ENCODE measurements at regions not wholly inside any gene's neighbourhood (a gene's known extent, or its start where the extent isn't known, plus 50 kb on each side); places are given as distances from the start of the nearest gene placed in this dataset.

DNA sequence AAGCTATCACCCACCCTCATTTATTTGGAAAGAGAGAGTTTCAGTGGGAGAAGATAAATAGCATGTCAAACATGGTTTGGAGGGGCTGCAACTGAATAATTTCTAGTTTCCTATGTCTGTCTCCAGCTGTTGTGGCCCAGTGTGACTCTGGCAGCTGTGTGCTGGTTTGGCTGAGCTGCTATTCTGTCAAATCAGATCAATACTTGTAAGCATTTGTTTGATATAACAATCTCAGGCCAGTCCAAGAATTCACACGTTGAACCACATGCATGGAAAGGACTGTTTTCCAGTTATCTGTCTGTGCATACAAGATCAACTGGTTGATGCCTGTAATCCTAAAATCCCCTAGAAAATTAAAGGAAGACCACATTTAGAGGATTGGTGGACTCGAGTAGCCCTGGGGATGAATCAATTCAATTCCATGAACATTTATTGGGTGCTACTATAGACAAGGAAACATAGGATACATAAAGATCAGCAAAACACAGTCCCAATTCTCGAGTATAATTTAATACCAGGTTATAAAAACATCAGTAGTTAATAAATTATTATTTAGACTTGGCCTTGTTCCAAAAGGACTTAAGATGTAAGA is 209.0 kb upstream of the PARD3B start:
- H3K4me3 ChIP-seq (ENCODE audit: low read depth in 1 of 2, low read length in 2 of 2): no peak overlapping the region
- no peaks in the 10 kb centered on the region for H3K9me3 ChIP-seq (ENCODE audit: low read length)
- H3K27me3 ChIP-seq (ENCODE audit: control insufficient read depth in 1 of 2, insufficient read depth in 2 of 2, low read length in 2 of 2): no peaks in the 10 kb centered on the region
- H3K4me1 ChIP-seq (ENCODE audit: insufficient read depth, low read length): peaks cover 14% of the 10 kb centered on the region
- no peaks in the 10 kb centered on the region for H3K36me3 ChIP-seq (ENCODE audit: insufficient read depth, low read length)
- H3K9ac ChIP-seq (ENCODE audit: low read length): no peak overlapping the region
- H3K27ac ChIP-seq (ENCODE audit: low read depth, low read length): no peak overlapping the region

GRCh38 chr2:204337638-204338037 is 207.6 kb upstream of the PARD3B start:
- H3K9ac ChIP-seq (ENCODE audit: low read length): no peak overlapping the region
- H3K27ac ChIP-seq (ENCODE audit: low read depth, low read length): no peak overlapping the region
- no peaks in the 10 kb centered on the region for H3K27me3 ChIP-seq (ENCODE audit: control insufficient read depth in 1 of 2, insufficient read depth in 2 of 2, low read length in 2 of 2)
- H3K4me1 ChIP-seq (ENCODE audit: insufficient read depth, low read length): peaks cover 14% of the 10 kb centered on the region
- no peaks in the 10 kb centered on the region for H3K9me3 ChIP-seq (ENCODE audit: low read length)
- no peaks in the 10 kb centered on the region for H3K36me3 ChIP-seq (ENCODE audit: insufficient read depth, low read length)
- H3K4me3 ChIP-seq (ENCODE audit: low read depth in 1 of 2, low read length in 2 of 2): no peak overlapping the region

- H3K4me1 ChIP-seq (ENCODE audit: insufficient read depth, low read length): peaks cover 14% of the 10 kb centered on the region
- no peaks in the 10 kb centered on the region for H3K27me3 ChIP-seq (ENCODE audit: control insufficient read depth in 1 of 2, insufficient read depth in 2 of 2, low read length in 2 of 2)
- H3K4me3 ChIP-seq (ENCODE audit: low read depth in 1 of 2, low read length in 2 of 2): no peak overlapping the region
- no peak overlapping the region for H3K27ac ChIP-seq (ENCODE audit: low read depth, low read length)
- no peaks in the 10 kb centered on the region for H3K36me3 ChIP-seq (ENCODE audit: insufficient read depth, low read length)
- H3K9ac ChIP-seq (ENCODE audit: low read length): no peak overlapping the region
- no peaks in the 10 kb centered on the region for H3K9me3 ChIP-seq (ENCODE audit: low read length)
Observed at GRCh38 chr2:204339212-204339715, 206.0 kb upstream of the PARD3B start.

DNA sequence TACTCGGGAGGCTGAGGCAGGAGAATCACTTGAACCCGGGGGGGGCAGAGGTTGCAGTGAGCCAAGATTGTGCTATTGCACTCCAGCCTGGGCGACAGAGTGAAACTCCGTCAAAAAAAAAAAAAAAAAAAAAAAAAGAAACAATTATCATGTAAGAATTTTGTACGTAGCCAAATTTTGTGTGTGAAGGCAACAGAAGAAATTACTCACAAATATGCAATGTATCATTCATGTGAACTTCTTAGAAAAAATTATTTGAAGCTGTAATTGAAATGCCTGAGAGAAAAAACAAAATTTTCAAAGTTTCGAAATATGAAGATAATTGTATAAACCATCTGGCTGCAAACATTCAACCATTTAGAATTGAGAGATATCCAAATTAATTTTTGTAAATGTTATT is 204.8 kb upstream of the PARD3B start:
- H3K27me3 ChIP-seq (ENCODE audit: control insufficient read depth in 1 of 2, insufficient read depth in 2 of 2, low read length in 2 of 2): no peaks in the 10 kb centered on the region

DNA sequence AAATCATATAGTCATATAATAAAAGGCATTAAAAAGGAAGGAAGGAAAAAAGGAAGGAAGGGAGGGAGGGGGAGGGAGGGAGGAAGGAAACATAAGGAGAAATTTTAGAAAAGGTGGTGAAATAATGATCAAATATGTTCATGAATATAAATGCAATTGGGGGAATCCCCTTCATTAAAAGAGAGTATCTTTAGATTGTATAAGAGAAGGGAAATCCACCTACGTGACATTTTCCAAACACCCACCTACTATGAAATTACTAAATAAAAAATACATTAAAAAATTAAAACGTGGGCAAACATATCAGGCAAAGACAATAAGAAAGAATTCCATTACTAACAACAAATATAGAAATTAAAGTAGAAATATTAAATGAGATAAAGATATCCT is 203.4 kb upstream of the PARD3B start:
- peaks cover 5% of the 10 kb centered on the region for H3K4me1 ChIP-seq (ENCODE audit: insufficient read depth, low read length)
- no peaks in the 10 kb centered on the region for H3K36me3 ChIP-seq (ENCODE audit: insufficient read depth, low read length)
- H3K9me3 ChIP-seq (ENCODE audit: low read length): no peaks in the 10 kb centered on the region
- H3K4me3 ChIP-seq (ENCODE audit: low read depth in 1 of 2, low read length in 2 of 2): no peak overlapping the region
- no peak overlapping the region for H3K27ac ChIP-seq (ENCODE audit: low read depth, low read length)
- H3K27me3 ChIP-seq (ENCODE audit: control insufficient read depth in 1 of 2, insufficient read depth in 2 of 2, low read length in 2 of 2): no peaks in the 10 kb centered on the region
- no peak overlapping the region for H3K9ac ChIP-seq (ENCODE audit: low read length)

More for the DNA sequence above, 204.8 kb upstream of the PARD3B start:
- Histone ChIP-seq H3K27ac (ENCODE audit: low read depth, low read length) (no peak overlapping the region), H3K36me3 (ENCODE audit: insufficient read depth, low read length) (no peaks in the 10 kb centered on the region), H3K9me3 (ENCODE audit: low read length) (no peaks in the 10 kb centered on the region), H3K4me3 (ENCODE audit: low read depth in 1 of 2, low read length in 2 of 2) (no peak overlapping the region), H3K9ac (ENCODE audit: low read length) (no peak overlapping the region), H3K4me1 (ENCODE audit: insufficient read depth, low read length) (peaks cover 13% of the 10 kb centered on the region)

- Histone ChIP-seq H3K9ac (ENCODE audit: low read length) (no peak overlapping the region), H3K27ac (ENCODE audit: low read depth, low read length) (no peak overlapping the region), H3K9me3 (ENCODE audit: low read length) (no peaks in the 10 kb centered on the region)
Observed at GRCh38 chr2:204343685-204344084, 201.6 kb upstream of the PARD3B start.

GRCh38 chr2:204344119-204344518 is 201.2 kb upstream of the PARD3B start:
- Histone ChIP-seq H3K36me3 (ENCODE audit: insufficient read depth, low read length) (no peaks in the 10 kb centered on the region), H3K9me3 (ENCODE audit: low read length) (no peaks in the 10 kb centered on the region), H3K27ac (ENCODE audit: low read depth, low read length) (no peak overlapping the region), H3K9ac (ENCODE audit: low read length) (no peak overlapping the region), H3K27me3 (ENCODE audit: control insufficient read depth in 1 of 2, insufficient read depth in 2 of 2, low read length in 2 of 2) (no peaks in the 10 kb centered on the region), H3K4me3 (ENCODE audit: low read depth in 1 of 2, low read length in 2 of 2) (no peak overlapping the region), H3K4me1 (ENCODE audit: insufficient read depth, low read length) (peaks cover 5% of the 10 kb centered on the region)

More at GRCh38 chr2:204343685-204344084, 201.6 kb upstream of the PARD3B start:
- Histone ChIP-seq H3K4me3 (ENCODE audit: low read depth in 1 of 2, low read length in 2 of 2) (no peak overlapping the region), H3K36me3 (ENCODE audit: insufficient read depth, low read length) (no peaks in the 10 kb centered on the region), H3K4me1 (ENCODE audit: insufficient read depth, low read length) (peaks cover 5% of the 10 kb centered on the region), H3K27me3 (ENCODE audit: control insufficient read depth in 1 of 2, insufficient read depth in 2 of 2, low read length in 2 of 2) (no peaks in the 10 kb centered on the region)

DNA sequence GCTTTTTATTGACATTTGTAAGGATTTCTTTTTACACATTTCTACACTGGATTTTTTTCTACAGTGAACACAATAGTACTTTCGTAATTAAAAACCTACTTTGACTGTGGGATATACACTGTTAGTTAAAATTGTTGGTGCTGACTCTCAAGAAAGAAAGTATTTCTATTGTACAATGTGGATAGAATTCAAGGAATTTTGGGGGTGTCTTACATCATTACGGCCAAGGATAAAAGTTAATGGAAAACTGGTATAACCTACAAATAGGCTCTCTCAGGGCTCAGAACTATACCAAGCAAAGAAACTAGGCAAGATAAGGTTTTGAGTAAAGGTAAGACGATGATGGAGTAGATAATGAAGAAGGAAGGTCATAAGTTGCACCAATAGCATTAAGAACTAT is 198.4 kb upstream of the PARD3B start:
- no peaks in the 10 kb centered on the region for H3K9me3 ChIP-seq (ENCODE audit: low read length)
- no peaks in the 10 kb centered on the region for H3K4me1 ChIP-seq (ENCODE audit: insufficient read depth, low read length)
- H3K27ac ChIP-seq (ENCODE audit: low read depth, low read length): no peak overlapping the region
- no peak overlapping the region for H3K9ac ChIP-seq (ENCODE audit: low read length)
- no peaks in the 10 kb centered on the region for H3K36me3 ChIP-seq (ENCODE audit: insufficient read depth, low read length)
- H3K4me3 ChIP-seq (ENCODE audit: low read depth in 1 of 2, low read length in 2 of 2): no peak overlapping the region
- no peaks in the 10 kb centered on the region for H3K27me3 ChIP-seq (ENCODE audit: control insufficient read depth in 1 of 2, insufficient read depth in 2 of 2, low read length in 2 of 2)

GRCh38 chr2:204353823-204354222 is 191.5 kb upstream of the PARD3B start:
- H3K27ac ChIP-seq (ENCODE audit: low read depth, low read length): no peak overlapping the region
- no peak overlapping the region for H3K9ac ChIP-seq (ENCODE audit: low read length)
- no peaks in the 10 kb centered on the region for H3K4me1 ChIP-seq (ENCODE audit: insufficient read depth, low read length)
- H3K27me3 ChIP-seq (ENCODE audit: control insufficient read depth in 1 of 2, insufficient read depth in 2 of 2, low read length in 2 of 2): peaks cover 0 to 5% of the 10 kb centered on the region in 2 donors
- H3K36me3 ChIP-seq (ENCODE audit: insufficient read depth, low read length): no peaks in the 10 kb centered on the region
- H3K4me3 ChIP-seq (ENCODE audit: low read depth in 1 of 2, low read length in 2 of 2): no peak overlapping the region
- H3K9me3 ChIP-seq (ENCODE audit: low read length): no peaks in the 10 kb centered on the region

DNA sequence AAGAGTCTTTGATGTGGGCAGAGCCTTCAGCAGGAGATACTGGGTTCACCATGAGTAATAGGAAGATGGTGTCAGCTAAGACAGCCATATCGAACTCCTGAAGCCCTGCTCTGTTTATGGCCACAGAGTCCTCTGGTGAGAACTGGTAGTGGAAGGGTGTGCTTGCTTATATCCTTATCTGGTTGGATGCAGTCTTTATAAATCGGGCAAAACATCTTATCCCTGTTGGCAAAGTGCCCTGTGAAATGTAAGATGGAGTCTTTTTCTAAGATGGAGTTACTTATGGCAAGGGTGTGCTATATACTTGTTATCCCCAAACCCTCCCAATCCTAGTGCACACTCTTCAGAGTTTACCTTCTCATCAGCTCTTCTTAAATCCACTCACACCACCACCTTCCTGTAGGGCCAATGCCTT is 190.8 kb upstream of the PARD3B start:
- no peak overlapping the region for H3K27ac ChIP-seq (ENCODE audit: low read depth, low read length)
- no peaks in the 10 kb centered on the region for H3K9me3 ChIP-seq (ENCODE audit: low read length)
- no peak overlapping the region for H3K4me3 ChIP-seq (ENCODE audit: low read depth in 1 of 2, low read length in 2 of 2)
- H3K4me1 ChIP-seq (ENCODE audit: insufficient read depth, low read length): no peaks in the 10 kb centered on the region
- peaks cover 0 to 5% of the 10 kb centered on the region in 2 donors for H3K27me3 ChIP-seq (ENCODE audit: control insufficient read depth in 1 of 2, insufficient read depth in 2 of 2, low read length in 2 of 2)
- H3K9ac ChIP-seq (ENCODE audit: low read length): no peak overlapping the region
- H3K36me3 ChIP-seq (ENCODE audit: insufficient read depth, low read length): no peaks in the 10 kb centered on the region

DNA sequence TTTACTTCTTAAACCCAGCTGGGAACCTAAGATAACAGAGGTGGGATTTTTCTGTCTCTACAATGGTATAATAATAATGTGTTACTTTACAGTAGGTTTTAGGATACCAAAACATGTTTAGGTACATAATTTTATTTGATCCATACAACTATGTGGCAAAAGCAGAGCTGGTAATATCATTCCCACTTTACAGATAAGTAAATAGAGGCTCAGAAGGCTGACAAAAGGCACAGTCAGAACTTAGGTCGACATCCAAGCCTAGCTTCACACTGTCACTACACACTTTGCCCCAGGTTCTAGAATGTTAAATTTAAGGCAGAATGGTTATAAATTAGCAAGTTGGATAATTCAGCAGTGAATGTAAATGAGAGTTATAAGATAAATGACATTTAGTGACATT is 189.6 kb upstream of the PARD3B start:
- H3K9ac ChIP-seq (ENCODE audit: low read length): no peak overlapping the region
- H3K36me3 ChIP-seq (ENCODE audit: insufficient read depth, low read length): no peaks in the 10 kb centered on the region
- no peak overlapping the region for H3K27ac ChIP-seq (ENCODE audit: low read depth, low read length)
- H3K4me1 ChIP-seq (ENCODE audit: insufficient read depth, low read length): no peaks in the 10 kb centered on the region
- peaks cover 0 to 5% of the 10 kb centered on the region in 2 donors for H3K27me3 ChIP-seq (ENCODE audit: control insufficient read depth in 1 of 2, insufficient read depth in 2 of 2, low read length in 2 of 2)
- H3K4me3 ChIP-seq (ENCODE audit: low read depth in 1 of 2, low read length in 2 of 2): no peak overlapping the region
- no peaks in the 10 kb centered on the region for H3K9me3 ChIP-seq (ENCODE audit: low read length)

- peaks cover 0 to 5% of the 10 kb centered on the region in 2 donors for H3K27me3 ChIP-seq (ENCODE audit: control insufficient read depth in 1 of 2, insufficient read depth in 2 of 2, low read length in 2 of 2)
- H3K9me3 ChIP-seq (ENCODE audit: low read length): no peaks in the 10 kb centered on the region
- no peak overlapping the region for H3K9ac ChIP-seq (ENCODE audit: low read length)
- H3K27ac ChIP-seq (ENCODE audit: low read depth, low read length): no peak overlapping the region
- H3K4me1 ChIP-seq (ENCODE audit: insufficient read depth, low read length): no peaks in the 10 kb centered on the region
- no peaks in the 10 kb centered on the region for H3K36me3 ChIP-seq (ENCODE audit: insufficient read depth, low read length)
- no peak overlapping the region for H3K4me3 ChIP-seq (ENCODE audit: low read depth in 1 of 2, low read length in 2 of 2)
Observed at GRCh38 chr2:204356151-204356641, 189.1 kb upstream of the PARD3B start.
